Left cardiac atrium (tissue), 4 donors: ENCODE measurements at regions not wholly inside any gene's neighbourhood (a gene's known extent, or its start where the extent isn't known, plus 50 kb on each side); places are given as distances from the start of the nearest gene placed in this dataset.
A peak's percentile ranks its signal among the peaks of the same experiment; 100 is the strongest.
"Not testable (repeated sequence)": the region's sequence is repeated elsewhere in the genome, so short reads cannot be mapped to it uniquely, and the experiment has no call there.

ENCODE experiments used
- ATAC-seq, 2 donors: fragments of 200-7000 bp; cut with Tn5 transposase; one replicate each; pipeline ENCODE4 v1.9.1; 2020; ENCODE audit warnings: mild to moderate bottlenecking in 2 of 2, moderate library complexity in 2 of 2
- DNase-seq: peaks from one replicate; pipeline ENCODE4 v3.0.0-alpha.2; 2020
- intact Hi-C, 2 donors: fragments of 100-400 bp; cut with DNase I; formaldehyde crosslinking; loops; one replicate each; pipeline versions ENCODE4 v1.14.1 to v1.15.1; 2022 to 2023
- donor health status: DM: no; HTN: yes; CAD: no.
- donor health status: DM: no; HTN: yes; CAD: no; lungs with severe emphysema.
- donor health status: DM: yes; HTN: yes; CAD: no.
- donor health status: Dilated cardiomyopathy.

DNA sequence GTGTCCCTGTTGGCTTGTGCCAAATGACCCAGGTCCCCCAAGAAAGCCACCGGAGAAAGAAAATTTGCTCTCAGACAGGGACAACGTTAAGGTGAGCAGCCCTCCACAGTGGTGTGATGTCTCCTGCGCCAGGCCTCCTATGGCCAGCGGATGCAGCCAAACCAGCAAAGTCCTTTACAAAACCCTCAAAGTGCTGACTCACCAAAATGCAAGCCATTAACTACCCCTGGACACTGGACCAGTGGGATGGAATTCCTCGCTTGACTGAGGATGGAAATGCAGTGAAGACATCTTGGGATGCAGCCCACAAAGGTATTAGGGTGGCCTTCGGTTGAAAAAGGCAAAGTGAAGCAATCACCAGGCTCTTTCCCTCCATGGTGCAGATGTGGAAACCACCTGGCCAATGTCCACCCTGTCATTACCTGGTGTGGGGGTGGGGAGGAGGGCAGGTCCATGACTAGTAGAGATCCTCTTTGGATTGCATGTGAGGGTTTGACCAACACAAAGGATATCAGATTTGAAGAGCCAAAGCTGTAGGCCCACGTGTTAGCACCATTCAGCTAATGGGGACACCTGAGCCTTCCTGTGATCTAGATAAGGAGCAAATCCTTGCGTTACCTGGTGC, 127.4 kb upstream of the SLC6A11 start:
- ATAC-seq, result no peak
- intact Hi-C loops, result no loop called here
- no peak for DNase-seq

- DNase-seq, result no peak
- intact Hi-C loops, result loop anchor here in 1 of 2 donors (5.0 kb wide), 1 partner anchor 350 kb away; no protein-coding TSS in a partner anchor
- ATAC-seq, result no peak
Observed at GRCh38 chr3:10692039-10692622, 123.9 kb upstream of the SLC6A11 start.

DNA sequence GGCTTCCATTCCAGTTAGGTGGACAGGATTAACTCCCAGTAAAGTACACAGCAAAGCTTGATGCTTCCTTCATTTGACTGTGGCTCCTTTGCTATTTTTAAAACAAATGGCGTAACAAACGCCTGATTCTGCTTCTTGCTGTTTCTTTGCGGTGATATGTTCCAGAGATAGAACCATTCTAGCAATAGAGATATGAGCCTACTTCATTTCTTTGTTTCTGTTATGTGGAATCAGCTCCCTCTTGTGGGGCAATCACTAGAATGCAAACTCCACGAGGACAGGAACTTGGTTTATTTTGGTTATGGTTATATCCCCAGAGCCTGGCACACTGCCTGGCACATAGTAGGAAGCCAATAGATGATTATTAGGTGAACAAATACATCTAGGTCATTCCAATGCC, 122.6 kb upstream of the SLC6A11 start:
- intact Hi-C loops, result loop anchor here in 1 of 2 donors (5.0 kb wide), 1 partner anchor 351 kb away; no protein-coding TSS in a partner anchor
- ATAC-seq, result no peak
- no peak for DNase-seq

DNA sequence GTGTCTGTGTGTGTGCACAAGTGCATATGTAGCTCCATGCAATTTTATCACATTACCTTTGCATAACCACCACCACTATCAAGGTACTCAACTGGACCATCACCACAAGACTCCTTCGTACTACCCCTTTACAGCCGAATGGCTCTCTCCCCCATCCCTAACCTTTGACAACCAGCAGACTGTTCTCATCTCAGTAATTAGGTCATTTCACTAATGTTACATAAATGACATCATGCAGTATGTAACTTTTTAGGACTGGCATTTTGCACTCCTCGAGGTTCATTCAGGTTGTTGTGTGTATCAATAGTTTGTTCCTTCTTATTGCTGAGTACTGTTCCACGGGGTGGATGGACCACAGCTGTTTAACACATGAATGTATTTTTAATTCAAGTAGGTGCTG, 121.8 kb upstream of the SLC6A11 start:
- ATAC-seq (no peak), DNase-seq (no peak)
- intact Hi-C loops, result loop anchor here in 1 of 2 donors (5.0 kb wide), 1 partner anchor 352 kb away; no protein-coding TSS in a partner anchor

- intact Hi-C loops, ATAC-seq, DNase-seq: not testable (repeated sequence)
Observed at GRCh38 chr3:10695186-10695585, 120.8 kb upstream of the SLC6A11 start.

DNA sequence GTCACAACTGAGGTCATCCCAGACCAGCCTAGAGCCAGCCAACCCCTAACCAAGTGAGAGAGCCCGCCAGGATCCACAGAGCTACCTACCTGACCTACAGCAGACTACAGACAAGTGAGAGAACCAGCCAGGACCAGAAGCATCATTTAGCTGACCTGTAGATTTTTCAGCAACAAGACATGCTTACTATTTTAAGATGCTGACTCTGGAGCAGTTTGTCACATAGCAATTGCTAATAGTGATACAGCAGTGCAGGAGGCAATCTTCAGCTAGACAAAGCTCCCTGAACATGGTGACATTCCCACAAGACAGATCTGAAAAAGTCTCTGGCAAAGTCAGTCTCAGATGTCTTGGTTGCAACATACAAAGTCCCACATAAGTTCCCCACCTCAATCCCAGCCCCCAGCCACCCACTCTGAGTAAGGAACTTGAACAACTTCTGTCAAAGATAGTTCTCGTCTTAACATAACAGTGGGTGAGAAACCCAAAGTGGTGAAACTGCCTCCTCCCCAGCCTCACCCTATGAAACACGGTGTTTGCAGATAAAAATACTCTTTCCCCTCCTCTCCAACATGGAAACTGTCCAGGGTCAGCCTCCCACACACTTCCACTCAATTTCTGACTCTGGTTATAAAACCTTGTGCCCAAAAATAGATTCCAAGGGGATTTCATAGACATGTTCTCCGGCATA, 120.3 kb upstream of the SLC6A11 start:
- intact Hi-C loops, result no loop called here
- ATAC-seq (peak in 1 of 2 donors; percentile 66), DNase-seq (no peak)

GRCh38 chr3:10697918-10698317, 118.1 kb upstream of the SLC6A11 start:
- no peak for ATAC-seq
- intact Hi-C loops, result no loop called here
- DNase-seq, result no peak

- DNase-seq (no peak), ATAC-seq (no peak)
- intact Hi-C loops, result no loop called here
Observed at GRCh38 chr3:10700821-10701220, 115.2 kb upstream of the SLC6A11 start.

GRCh38 chr3:10702961-10703740, 112.9 kb upstream of the SLC6A11 start:
- DNase-seq, result no peak
- no peak for ATAC-seq
- intact Hi-C loops, result no loop called here

DNA sequence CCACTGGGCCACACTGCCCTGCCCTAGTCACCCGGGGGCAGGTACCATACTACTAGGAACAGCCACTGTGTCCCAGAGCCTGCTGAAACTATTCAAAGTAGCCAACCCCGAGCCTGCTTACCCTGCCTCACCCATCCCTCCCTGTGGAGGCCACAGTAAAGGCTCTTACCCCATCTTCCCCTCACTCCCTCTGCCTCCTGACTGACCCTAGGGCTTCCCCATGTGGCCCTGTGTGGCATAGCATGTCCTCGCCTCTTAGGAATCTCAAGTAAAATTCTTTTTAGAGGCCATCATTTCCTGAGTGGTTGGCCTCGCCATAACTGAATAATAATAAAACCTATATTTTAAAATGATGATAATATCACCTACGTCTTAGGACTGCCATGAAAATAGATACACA, 112.2 kb upstream of the SLC6A11 start:
- ATAC-seq (no peak), DNase-seq (no peak)
- intact Hi-C loops, result no loop called here

DNA sequence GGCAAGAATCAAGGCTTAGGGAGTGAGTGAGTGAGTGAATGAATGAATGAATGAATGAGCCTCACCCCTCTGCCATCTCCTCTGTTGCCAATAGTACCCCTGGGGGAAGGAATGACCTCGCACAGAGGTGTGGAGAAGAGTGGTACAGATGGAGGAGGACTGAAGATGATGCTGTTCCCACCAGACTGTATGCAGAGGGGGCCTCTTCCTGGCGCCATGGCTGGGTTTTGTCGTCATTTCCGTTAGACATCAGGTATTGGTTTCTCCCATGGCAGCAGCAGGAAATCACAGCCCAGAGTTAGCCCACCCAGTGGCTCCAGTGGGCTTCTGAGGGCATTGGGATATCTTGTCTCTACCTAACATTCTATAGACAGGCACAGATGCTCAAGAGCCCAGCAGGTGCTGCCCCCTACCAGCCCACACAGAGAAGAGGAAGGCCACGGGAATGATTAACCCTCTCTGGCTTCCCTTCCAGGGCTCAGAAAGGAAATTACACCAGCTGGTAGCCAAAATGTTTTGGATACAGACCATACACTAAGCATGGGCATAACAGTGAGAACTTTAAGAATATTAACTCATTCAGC, 109.8 kb upstream of the SLC6A11 start:
- intact Hi-C loops, result no loop called here
- ATAC-seq (no peak), DNase-seq (no peak)

DNA sequence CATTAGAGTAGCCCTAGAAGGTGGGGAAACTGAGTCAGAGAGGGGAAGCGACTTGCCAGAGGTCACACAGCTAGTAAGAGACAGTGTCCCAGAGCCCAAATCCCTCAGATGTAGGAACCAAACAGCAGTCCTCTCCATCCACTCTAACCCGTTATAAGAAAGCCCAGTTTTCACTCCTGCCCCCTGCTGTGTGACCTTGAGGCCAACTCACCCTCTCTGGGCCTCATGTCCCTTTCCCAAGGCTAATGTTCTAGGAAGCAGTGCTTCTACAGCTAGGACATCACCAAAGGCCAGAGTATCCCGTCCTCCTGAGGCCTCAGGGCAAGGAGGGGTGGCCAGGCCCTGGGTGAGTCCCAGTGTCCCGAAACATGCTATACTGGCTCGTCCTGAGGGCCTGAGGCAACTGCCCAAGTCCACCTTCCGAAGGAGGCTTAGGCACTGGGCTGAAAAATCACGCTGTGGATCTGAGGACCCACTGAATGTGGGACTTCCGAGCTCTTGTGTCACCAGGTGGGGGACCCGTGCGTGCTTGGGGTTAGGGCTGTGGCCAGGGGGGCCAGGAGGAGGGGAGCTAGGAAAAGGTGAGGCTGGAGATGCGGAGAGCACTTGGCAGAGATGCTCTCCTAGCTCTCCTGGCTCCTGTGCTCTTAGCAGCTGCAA, 109.2 kb upstream of the SLC6A11 start:
- DNase-seq, result no peak
- no peak for ATAC-seq
- intact Hi-C loops, result no loop called here

DNA sequence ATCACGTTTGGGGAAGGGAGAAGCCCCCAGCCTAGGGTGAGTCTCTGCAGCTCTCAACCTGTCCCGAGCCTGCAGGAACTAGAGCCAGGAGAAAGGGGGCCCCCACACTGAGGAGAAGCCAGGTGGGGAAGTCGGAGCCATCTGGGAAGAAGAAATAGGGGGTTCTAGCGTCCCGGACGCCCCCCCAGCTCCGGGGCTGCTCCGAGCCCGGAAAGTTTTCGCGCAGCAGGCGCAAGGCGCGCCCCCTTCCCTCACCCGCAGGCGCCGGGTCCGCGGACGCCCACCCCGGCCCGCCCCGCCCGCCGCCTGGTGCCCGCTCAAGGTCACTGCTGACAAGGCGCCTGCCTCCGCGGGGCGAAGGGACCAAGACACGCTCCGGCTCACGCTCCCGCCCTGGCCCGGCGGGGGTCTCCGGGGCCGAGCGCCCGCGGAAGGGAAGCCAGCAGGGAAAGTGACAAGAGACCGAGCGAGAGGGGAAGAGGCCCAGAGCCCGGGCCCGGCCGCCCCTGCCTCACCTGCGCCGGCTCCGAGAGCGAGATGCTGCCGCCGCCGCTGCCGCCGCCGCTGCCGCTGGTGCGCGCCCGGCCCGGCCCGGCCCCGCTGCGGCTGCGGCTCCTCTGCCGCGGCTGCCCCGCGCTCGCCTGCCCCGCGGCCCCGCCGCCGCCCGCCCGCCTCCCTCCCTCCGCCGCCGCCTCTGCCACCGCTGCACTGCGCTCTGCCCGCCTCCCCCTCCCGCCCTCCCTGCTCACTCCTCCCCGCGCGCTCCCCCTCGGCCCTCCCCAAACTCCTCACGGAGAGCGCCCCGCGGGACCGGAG, 108.4 kb upstream of the SLC6A11 start:
- ATAC-seq (no peak), DNase-seq (no peak)
- intact Hi-C loops, result no loop called here

DNA sequence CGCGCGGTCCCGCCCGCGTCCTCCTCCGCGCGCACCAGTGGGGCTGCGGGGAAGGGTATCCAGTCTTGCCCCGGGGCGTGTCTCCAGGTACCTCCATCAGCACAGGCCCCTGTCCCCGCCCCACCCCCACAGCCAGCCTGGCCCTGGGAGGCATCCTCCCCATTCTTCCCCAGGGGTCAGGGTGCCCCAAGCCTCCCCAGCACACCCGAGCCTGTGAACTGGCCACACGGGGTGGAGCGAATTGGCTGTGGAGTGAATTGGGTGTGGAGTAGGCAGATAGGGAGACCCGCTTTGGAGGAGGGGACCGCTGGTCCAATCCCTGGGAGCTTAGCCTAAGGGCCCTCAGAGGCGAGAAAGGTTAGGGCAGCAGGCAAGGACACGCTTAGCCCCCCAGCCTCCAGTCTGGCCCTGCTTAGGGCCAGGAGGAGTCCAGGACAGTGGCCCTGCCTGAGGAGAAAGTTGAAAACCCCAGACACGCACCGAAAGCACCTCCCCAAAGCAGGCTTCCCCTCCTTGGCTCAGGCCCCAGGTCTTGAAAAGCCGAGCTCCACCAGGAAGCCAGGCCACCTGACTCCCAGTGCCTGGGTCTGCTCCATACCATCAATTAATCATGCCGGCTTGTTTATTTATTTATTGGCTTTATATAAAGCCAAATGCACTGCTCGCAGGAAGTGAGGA, 107.7 kb upstream of the SLC6A11 start:
- intact Hi-C loops, result no loop called here
- no peak for ATAC-seq
- no peak for DNase-seq

DNA sequence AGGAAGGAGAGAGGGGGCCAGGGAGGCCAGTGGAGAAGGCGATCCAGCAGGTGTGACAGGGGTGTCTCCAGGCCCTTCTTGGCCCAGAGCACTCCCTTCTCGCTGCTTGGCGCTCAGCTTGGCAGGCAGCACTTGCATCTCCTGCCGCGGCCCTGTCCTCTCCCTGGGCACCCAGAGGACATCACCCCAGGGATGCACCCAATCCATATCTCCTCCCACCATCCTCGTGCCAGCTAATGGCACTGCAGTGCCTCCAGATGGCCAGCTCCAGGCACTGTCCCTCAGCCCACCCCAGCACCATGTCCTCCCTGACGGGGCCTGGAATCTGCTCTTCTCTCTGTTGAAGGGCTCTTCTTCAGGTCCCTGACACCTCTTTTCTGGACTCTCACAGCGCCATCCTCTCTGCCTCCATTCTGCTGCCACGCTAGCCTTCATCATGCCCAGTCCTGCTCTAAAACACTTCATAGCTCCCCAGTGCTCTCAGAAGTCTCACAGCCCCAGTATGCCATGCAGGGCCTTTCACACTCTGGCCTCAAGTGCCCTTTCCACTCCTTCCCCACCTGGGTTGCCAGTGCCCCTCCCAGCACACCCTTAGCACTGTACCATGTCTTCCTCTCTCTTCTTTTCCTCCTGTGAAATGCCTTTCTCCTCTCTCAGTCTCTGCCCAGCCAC, 106.8 kb upstream of the SLC6A11 start:
- DNase-seq, result no peak
- no peak for ATAC-seq
- intact Hi-C loops, result no loop called here

- ATAC-seq (no peak), DNase-seq (no peak)
- intact Hi-C loops, result no loop called here
Observed at GRCh38 chr3:10712121-10712520, 103.9 kb upstream of the SLC6A11 start.

- intact Hi-C loops, result no loop called here
- ATAC-seq (no peak), DNase-seq (no peak)
Observed at GRCh38 chr3:10713656-10714055, 102.4 kb upstream of the SLC6A11 start.
